Forelimb muscle (tissue), 1 donor: ENCODE measurements at regions not wholly inside any gene's neighbourhood (a gene's known extent, or its start where the extent isn't known, plus 50 kb on each side); places are given as distances from the start of the nearest gene placed in this dataset.

Experiments used
- DNase-seq: peaks from one replicate; pipeline ENCODE4 v3.0.0-alpha.2; 2013; ENCODE audit warnings: low read depth

GRCh38 chr10:130230036-130230435 is 93.8 kb downstream of the GLRX3 start:
- DNase-seq, result no peak

- DNase-seq, result no peak
Measured at GRCh38 chr10:130230611-130231010, 94.4 kb downstream of the GLRX3 start.

DNA sequence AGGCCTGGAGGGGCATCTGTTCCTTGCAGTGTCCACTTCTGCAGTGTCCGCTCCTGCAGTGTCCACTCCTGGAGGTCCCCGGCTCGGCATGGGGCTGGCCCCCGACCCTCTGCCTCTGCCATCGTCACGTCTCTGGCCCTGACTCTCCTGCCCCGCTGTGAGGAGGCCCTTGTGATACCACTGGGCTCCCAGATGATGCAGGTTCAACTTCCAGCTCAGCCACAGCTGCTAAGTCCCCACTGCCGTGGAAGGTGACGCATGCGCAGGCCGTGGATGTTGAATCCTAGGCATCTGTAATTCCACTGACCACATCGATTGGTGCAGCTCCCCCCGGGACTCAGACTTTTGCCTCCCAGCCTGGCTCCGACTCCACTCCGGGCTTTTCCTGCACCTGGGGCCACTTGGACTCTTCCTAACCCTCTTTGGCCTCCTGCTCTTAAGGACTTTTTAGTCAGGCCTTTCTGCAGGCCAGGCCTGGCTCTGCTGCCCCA is 95.1 kb downstream of the GLRX3 start:
- DNase-seq, result no peak

DNA sequence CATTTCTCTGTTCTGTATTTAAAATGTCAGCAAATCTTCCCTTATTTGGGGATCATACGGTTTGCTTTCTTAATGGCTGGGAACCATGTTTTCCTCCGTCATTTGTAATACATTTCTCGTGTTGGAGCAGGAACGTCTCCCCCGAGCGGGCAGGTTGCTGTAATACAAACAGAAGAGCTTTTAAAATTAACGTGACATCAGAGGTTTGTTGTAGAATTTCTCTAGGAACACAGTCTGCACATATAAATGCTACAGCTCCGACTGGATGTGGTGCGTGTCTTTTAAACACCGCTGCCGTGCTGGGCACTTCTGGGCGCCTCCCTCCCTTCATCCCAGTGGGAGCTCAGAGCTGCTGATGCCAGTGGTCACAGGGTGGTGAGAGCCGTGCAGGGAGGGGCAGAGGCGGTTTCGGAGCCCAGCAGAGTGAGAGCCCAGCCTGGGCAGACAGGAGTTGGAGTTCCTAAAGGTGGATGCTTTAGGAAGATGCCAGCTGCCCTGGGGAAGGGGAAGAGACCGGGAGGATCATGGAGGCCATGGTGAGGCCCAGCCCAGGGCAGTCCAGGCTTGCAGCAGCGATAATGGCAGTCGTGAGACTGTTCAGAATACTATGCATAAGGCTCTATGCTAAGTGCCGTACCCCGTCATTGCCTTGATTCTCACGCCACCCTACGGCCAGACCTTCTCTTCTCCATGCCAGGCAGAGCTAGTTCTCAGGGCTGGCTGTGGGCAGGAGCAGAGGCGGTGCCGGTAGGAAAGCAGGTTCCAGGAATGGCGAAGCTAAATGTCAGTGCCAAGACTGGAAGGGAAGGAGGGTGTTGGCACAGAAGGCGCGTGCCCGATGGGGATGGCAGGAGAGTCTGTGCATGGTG is 96.2 kb downstream of the GLRX3 start:
- DNase-seq, result no peak

DNA sequence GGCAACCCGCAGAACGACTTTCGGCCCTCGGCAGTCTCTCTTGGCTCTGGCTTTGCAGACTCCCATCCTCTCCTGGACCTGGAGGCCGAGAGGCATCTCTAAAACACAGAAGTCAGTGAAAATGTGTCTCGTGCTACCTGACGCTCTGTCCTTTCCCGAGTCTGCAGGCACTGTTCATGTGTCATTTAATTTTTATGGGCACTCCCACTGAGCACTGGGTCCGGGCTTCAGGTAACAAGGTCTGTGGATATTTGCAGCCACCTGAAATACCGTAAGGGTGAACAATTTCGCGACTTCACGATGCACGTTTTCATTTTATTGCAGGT is 96.8 kb downstream of the GLRX3 start:
- DNase-seq, result no peak

DNA sequence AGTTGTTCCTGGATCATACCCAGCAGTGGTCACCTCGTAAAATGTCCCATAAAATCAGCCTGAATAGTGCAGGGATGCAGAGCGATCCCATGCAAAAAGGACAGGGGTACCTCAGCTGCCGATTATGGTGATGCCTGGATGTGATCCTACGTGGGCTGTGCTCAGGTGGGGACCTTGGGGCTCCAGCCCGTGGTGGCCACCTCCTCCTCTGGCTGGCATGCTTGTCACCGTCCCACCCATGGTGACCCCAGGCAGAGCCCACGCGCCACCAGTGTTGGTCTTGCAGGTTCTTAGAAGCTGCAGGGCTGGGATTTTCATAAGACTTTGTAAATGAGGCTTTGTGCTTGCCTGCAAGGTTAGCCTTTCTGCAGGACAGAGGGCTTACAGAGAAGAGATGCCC is 97.2 kb downstream of the GLRX3 start:
- no peak for DNase-seq

- DNase-seq, result no peak
Measured at GRCh38 chr10:130234171-130234965, 98.2 kb downstream of the GLRX3 start.

- DNase-seq, result no peak
Measured at GRCh38 chr10:130236711-130237110, 100.5 kb downstream of the GLRX3 start.

DNA sequence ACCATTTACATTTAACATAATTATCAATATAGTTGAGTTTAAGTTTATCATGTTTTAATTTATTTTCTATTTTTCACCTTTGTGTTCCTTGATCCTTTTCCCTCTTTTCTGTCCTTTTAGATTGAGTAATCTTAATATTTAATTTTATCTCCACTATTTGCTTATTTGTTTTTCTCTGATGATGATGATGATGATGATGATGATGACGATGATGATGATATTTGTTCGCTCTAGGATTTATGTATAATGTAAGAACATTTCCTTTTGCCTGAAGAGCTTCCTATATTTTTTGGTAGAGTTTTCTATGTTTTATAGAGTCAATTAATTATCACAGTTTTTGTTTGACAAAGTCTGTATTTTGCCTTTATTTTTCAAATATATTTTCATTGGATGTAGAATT is 104.2 kb downstream of the GLRX3 start:
- DNase-seq, result no peak

DNA sequence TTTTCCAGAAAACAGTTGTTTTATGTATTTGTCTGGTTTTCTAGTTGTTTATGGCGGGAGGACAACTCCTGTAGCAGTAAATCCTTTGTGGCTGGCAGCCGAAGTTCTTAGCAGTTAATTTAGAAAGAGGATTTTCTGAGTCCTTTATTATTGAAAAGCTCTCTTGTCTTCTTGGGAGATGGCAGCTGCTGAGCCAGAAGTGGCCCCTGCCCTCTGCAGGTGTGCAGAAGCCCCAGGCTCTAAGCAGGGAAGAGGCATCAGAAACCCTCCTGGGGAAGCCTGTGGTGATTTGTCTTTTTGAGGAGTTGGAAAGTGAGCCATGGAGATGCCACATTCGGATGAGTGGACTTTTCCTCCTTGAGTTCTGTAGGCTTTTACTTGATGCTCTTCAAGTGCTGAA is 106.3 kb downstream of the GLRX3 start:
- no peak for DNase-seq

DNA sequence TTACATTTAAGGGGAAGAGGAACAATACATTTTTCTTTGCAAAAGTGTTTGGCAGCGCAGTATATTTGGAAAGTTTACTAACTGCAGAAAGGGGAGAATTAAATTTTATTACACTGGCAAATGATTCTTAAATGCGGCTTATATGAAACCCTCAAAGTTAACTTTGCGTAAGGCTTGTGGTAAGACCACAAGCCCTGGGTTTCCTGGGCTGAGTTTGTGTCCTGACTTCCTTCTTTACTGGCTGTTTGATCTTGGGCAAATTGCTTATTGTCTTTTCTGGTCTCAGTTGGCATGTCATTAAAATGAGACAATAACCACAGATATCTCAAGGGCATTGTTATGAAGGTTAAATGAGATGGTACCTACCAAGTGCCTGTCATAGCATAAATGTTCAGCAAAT is 106.8 kb downstream of the GLRX3 start:
- no peak for DNase-seq

DNA sequence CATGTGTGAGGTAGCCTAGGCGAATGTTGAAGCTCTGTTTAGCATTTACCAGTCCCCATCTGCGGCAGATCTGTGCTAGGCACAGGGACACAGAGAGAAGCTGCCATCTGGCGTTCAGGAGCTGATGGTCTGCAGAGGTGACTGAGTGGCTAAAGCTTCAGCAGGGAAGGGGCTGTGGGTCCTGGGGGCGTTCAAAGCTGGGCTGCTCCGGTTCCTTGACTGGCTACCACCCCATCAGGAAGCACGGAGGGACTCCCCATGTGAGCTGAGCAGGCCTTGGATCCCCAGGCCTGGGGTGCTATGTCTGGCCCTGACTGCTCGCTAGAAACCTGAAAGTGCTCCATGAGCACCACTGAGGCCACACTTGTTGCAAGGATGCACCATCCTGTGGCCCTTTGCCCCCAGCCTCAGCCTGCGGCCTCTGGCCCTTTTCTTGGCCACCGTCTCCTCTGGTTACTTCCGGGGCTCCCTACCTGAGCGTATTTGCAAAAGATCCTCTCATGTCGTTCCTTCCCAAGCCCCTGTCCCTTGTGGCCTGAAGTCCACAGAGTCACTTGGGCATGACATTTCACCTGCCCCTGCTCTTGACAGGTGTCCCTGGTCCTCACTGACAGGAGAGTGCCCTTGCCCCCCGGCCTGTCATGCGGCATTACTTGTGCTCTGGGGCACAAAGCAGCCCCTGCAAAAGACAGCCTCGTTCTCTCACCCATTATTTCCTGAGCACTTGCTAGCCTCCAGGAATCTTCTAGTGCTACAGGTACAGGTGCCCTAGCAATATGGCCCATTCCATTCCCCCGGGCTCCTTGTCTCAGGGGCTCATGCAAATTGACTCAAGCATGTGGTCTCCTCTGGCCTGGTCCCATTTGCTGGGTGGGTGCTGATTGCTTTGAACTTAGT is 108.1 kb downstream of the GLRX3 start:
- no peak for DNase-seq

DNA sequence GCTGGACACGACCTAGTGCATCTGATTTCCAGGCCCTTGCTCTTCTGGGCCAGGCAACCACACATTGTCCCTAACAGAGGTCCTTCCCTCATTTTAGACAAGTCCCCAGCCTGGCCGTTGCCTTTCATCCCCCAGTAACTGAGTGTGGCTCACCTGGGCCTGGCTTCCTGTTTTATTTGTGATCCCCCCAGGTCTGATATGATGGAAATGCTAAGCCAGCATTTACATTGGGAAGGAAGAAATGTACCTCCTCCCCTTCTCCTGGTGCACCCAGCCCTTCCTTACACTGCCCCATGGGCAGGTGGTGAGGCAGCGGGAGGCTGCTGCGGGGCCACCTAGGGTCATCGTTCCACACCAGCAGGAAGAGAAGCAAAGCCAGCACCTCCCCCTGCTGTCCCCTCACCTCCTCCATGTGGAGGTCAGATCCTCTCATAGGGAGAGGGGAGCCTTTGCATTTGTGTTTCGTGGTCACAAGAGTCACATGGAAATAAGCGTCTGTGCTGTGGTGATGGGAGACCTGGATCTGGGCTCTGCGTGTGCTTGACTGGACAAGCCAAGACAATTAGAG is 108.8 kb downstream of the GLRX3 start:
- no peak for DNase-seq

DNA sequence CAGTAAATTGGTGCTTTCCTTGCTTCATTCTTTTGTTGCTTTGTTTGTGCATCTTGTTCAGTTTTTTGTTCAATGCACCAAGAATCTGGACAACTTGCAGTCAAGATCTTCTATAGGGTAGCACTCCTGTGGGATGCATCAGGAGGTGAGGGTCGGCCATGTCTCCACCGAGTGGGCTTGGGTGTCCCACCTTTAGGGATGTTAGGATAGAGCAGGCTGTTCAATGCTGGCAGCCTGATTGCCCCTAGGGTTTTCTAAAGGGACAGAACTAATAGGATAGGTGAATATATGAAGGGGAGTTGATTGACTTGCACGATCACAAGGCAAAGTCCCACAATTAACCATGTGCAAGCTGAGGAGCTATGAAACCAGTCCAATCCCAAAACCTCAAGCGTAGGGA is 109.9 kb downstream of the GLRX3 start:
- no peak for DNase-seq

DNA sequence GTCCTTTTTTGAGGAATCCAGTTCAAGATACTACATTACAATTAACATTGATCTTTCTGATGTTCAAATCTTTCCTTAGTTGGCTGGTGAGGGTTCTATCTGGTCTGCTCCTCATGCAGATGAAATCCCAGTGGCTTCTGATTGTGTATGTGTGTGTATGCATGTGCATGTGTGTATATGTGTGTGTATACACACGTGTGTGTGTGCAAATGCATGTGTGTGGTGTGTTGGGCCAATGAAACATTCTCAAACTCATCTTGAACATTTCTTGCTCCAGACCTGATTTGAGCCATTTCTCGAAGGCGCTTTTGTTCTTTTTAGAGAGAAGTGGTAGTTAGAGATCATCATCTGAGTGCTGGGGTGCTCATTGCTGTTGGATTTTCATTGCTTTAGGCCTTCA is 113.9 kb downstream of the GLRX3 start:
- DNase-seq, result no peak

DNA sequence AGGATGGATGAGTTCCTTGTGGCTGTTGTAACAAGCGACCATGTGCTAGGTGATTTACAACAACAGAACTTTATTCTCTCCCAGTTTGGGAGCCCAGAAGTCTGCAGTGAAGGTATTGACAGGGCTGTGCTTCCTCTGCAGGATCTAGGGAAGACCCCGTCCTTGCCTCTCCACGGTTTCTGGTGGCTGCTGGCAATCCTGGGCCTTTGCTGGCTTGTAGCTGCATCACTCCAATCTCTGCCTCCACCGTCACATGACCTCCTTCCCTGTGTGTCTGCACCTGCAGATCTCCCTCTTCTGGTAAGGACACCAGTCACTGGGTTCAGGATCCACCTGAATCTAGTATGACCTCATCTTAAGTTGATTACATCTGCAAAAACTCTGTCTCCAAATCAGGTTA is 115.6 kb downstream of the GLRX3 start:
- no peak for DNase-seq

GRCh38 chr10:130254243-130254642 is 118.1 kb downstream of the GLRX3 start:
- no peak for DNase-seq

DNA sequence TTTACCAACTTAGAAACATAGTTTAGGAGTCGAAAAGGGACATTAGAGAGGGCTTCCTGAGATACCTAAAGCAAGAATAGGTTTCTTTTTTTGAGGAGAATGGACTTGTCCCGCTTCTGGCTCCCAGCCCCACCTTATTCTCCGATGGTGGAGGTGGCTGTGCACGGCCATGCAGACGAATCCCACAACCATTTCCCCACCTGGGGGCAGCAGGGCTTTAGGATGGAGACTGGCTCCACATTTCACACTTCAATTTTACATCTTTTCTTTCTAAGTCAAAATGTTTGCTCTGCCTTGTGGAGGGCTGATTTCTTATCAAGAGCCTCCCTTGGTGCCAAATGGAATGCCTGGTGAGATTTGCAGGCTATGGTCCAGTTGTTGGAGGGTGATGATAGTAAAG is 118.5 kb downstream of the GLRX3 start:
- DNase-seq, result no peak

DNA sequence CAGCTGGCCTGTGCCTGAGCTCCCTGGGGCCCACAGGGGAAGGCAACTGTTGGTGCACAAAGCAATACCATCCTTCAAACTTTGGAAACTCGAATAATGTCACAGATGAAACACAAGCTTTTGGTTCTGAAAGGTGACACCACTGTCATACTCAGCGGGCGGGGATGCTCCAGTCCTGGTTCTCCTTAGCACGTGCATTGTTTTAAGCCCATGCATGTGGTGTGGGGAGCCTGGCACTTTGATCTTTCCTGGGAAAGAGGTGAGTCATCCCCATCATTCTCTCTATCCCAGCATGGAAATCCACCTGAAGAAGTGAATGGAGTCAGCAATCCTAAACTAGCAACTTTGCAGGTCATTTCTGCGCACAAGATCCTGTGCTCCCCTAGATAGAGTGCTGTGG is 119.6 kb downstream of the GLRX3 start:
- no peak for DNase-seq

DNA sequence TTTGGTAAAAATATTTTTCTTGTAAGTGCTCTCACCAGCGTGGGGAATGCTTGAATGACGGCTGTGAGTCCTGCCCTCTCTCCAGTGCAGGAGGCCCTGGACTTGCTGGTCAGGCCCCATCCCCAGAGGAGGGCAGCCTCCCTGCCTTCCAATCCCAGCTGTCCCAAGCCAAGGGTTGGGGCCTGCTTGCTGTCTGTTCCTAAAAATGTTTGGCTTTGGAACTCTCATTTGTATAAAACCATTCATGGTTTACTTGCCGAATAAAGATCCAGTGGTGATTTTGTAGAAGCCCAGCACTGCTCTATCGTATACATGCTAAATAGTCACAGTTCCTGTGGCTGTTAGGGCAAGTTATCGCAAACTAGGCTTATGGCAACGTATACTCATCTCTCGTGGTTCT is 121.7 kb downstream of the GLRX3 start:
- no peak for DNase-seq

DNA sequence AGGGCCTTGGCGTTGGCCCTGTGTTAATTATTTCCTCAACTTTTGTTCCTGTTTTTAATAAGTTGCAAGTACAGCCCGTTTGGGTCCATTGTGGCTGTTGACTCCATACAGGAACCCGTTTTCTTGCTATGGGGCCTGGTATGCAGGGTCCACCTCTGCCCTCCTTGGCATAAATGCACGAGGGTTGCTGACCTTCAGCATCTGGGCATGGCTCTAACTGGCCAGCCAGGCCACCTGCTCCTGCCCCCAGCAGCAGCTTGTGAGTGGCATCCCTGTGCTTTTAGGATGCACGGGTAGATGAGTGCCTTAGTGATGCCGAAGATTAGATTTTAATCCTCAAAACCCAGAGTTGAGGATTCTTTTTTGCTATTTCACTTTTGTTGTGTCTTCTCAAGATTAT is 123.2 kb downstream of the GLRX3 start:
- no peak for DNase-seq

- DNase-seq, result no peak
Measured at GRCh38 chr10:130261306-130261705, 125.1 kb downstream of the GLRX3 start.
